Neural cell (in vitro differentiated cells): ENCODE measurements at regions not wholly inside any gene's neighbourhood (a gene's known extent, or its start where the extent isn't known, plus 50 kb on each side); places are given as distances from the start of the nearest gene placed in this dataset.

Experiments
- H2AFZ ChIP-seq: fragments of 200-600, 300-800 bp; sonication (generic), shearing (Covaris generic); 2 replicates; pipeline ENCODE4 v1.6.0; 2014; ENCODE audit warnings: low read depth, mild to moderate bottlenecking, antibody characterized with exemption, low read length, moderate library complexity
- H3F3A ChIP-seq: fragments of 200-600 bp; shearing (Covaris generic); 2 replicates; pipeline ENCODE4 v1.6.1; 2016; ENCODE audit warnings: mild to moderate bottlenecking, moderate library complexity, mixed read lengths, antibody characterized with exemption, low read length; ENCODE audit not compliant: insufficient read depth, poor library complexity, severe bottlenecking
- H3K27ac ChIP-seq: fragments of 200-600, 300-800 bp; sonication (generic), shearing (Covaris generic); 2 replicates; pipeline ENCODE4 v1.5.1; 2014; ENCODE audit warnings: mild to moderate bottlenecking, low read length, moderate library complexity
- H3K27me3 ChIP-seq: fragments of 300-800, 200-600 bp; sonication (generic), shearing (Covaris generic); 2 replicates; pipeline ENCODE4 v1.6.0; 2014; ENCODE audit warnings: mild to moderate bottlenecking, low read depth, low read length, moderate library complexity; ENCODE audit not compliant: insufficient read depth
- H3K36me3 ChIP-seq: fragments of 300-800, 200-600 bp; sonication (generic), shearing (Covaris generic); 2 replicates; pipeline ENCODE4 v1.5.1; 2014; ENCODE audit warnings: mild to moderate bottlenecking, antibody characterized with exemption, low read length, moderate library complexity; ENCODE audit not compliant: insufficient read depth
- H3K4me2 ChIP-seq: fragments of 300-800, 200-600 bp; sonication (generic), shearing (Covaris generic); 2 replicates; pipeline ENCODE4 v1.6.0; 2014; ENCODE audit warnings: mild to moderate bottlenecking, low read length
- H3K4me3 ChIP-seq: fragments of 300-800, 200-600 bp; sonication (generic), shearing (Covaris generic); 2 replicates; pipeline ENCODE4 v1.5.1; 2014; ENCODE audit warnings: mild to moderate bottlenecking, low read length, moderate library complexity
- H3K79me2 ChIP-seq: fragments of 200-600 bp; shearing (Covaris generic); replicated peaks from 2 replicates; pipeline ENCODE4 v1.6.0; 2014; ENCODE audit warnings: mild to moderate bottlenecking, low read length, moderate library complexity; ENCODE audit not compliant: insufficient read depth
- H3K9ac ChIP-seq: fragments of 300-800, 200-600 bp; sonication (generic), shearing (Covaris generic); 2 replicates; pipeline ENCODE4 v1.6.1; 2016; ENCODE audit warnings: mild to moderate bottlenecking, low read length, mixed read lengths
- H3K9me2 ChIP-seq: fragments of 200-600 bp; shearing (Covaris generic); 2 replicates; pipeline ENCODE4 v1.6.1; 2016; ENCODE audit warnings: mild to moderate bottlenecking, low read length, mixed read lengths; ENCODE audit not compliant: insufficient read depth
- H3K9me3 ChIP-seq: fragments of 200-600, 300-800 bp; sonication (generic), shearing (Covaris generic); 2 replicates; pipeline ENCODE4 v1.6.1; 2016; ENCODE audit warnings: mild to moderate bottlenecking, mixed run types, low read length, moderate library complexity, mixed read lengths
- H4K20me1 ChIP-seq: fragments of 200-600 bp; shearing (Covaris generic); 2 replicates; pipeline ENCODE4 v1.6.1; 2016; ENCODE audit warnings: mild to moderate bottlenecking, mixed run types; ENCODE audit not compliant: insufficient read depth
- CTCF ChIP-seq: fragments of 450-650 bp; IDR thresholded peaks from 2 replicates; pipeline ENCODE4 v1.5.1; 2014; ENCODE audit warnings: antibody characterized with exemption, mild to moderate bottlenecking, moderate library complexity; ENCODE audit not compliant: poor library complexity, severe bottlenecking
- EP300 ChIP-seq: fragments of 450-650 bp; conservative IDR thresholded peaks from 2 replicates; pipeline ENCODE4 v1.6.1; 2014; ENCODE audit warnings: antibody characterized with exemption, mild to moderate bottlenecking, moderate library complexity; ENCODE audit not compliant: poor library complexity, severe bottlenecking
- EZH2 ChIP-seq: fragments of 200-600, 300-800 bp; shearing (Covaris generic), sonication (generic); IDR thresholded peaks from 2 replicates; pipeline ENCODE4 v1.6.1; 2014; ENCODE audit warnings: antibody characterized with exemption, low read length, borderline replicate concordance, mild to moderate bottlenecking; ENCODE audit not compliant: insufficient read depth, poor library complexity, severe bottlenecking
- MXI1 ChIP-seq: fragments of 450-650 bp; conservative IDR thresholded peaks from 2 replicates; pipeline ENCODE4 v1.6.1; 2014; ENCODE audit warnings: antibody characterized with exemption, mild to moderate bottlenecking; ENCODE audit not compliant: poor library complexity, severe bottlenecking
- POLR2AphosphoS5 ChIP-seq: IDR thresholded peaks from 2 replicates; pipeline ENCODE4 v1.6.1; 2012
- RAD21 ChIP-seq: fragments of 450-650 bp; conservative IDR thresholded peaks from 2 replicates; pipeline ENCODE4 v1.6.1; 2014; ENCODE audit warnings: antibody characterized with exemption, mild to moderate bottlenecking, moderate library complexity
- SMC3 ChIP-seq: fragments of 450-650 bp; conservative IDR thresholded peaks from 2 replicates; pipeline ENCODE4 v1.6.1; 2014; ENCODE audit warnings: antibody characterized with exemption, mild to moderate bottlenecking, moderate library complexity; ENCODE audit not compliant: poor library complexity
- TAF1 ChIP-seq: IDR thresholded peaks from 2 replicates; pipeline ENCODE4 v1.6.1; 2012; ENCODE audit warnings: low read depth
- TF ChIP-seq, protein P1 (sequence below): IDR thresholded peaks from 2 replicates; pipeline ENCODE4 v1.6.1; 2012; ENCODE audit warnings: borderline replicate concordance

GRCh38 chr2:158034198-158034866 lies 67.3 kb upstream of the UPP2 start:
- Histone ChIP-seq H3K4me2 (no peak overlapping the region), H3K36me3 (no peaks in the 10 kb centered on the region), H3K27me3 (no peaks in the 10 kb centered on the region), H3K27ac (no peak overlapping the region), H4K20me1 (no peaks in the 10 kb centered on the region), H3K79me2 (no peaks in the 10 kb centered on the region), H3K9ac (no peak overlapping the region), H2AFZ (no peak overlapping the region), H3K4me3 (no peak overlapping the region), H3F3A (no peaks in the 10 kb centered on the region), H3K9me3 (no peaks in the 10 kb centered on the region), H3K9me2 (no peaks in the 10 kb centered on the region)
- TF ChIP-seq TAF1 (no peak), RAD21 (peak; percentile 91), EP300 (peak; percentile 21), MXI1 (no peak), POLR2AphosphoS5 (no peak), SMC3 (peak; percentile 93), CTCF (peak; percentile 85)

DNA sequence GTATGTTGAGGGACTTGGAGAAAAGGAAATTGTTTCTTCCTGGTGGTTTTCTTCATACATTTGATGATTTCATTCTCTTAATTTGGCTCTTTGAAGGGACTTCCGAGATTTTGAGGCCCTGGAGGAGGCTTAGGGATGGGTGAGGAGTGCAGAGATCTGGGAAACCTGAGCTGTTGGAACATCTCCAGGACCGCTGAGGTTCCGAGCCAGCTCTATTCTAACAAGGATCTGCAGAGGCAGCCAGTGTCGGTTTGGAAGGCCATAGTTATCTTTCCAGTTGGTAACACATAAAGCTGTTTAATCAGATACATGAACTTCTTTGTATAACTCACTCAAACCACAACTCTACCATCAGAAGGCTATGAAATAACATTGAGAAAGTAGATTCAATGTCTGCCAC lies 70.3 kb upstream of the UPP2 start:
- Histone ChIP-seq H3K9me2 (no peaks in the 10 kb centered on the region), H3K79me2 (no peaks in the 10 kb centered on the region), H2AFZ (no peak overlapping the region), H3K4me2 (no peak overlapping the region), H4K20me1 (no peaks in the 10 kb centered on the region), H3K9ac (no peak overlapping the region), H3F3A (no peaks in the 10 kb centered on the region), H3K27me3 (no peaks in the 10 kb centered on the region), H3K27ac (no peak overlapping the region), H3K36me3 (no peaks in the 10 kb centered on the region), H3K4me3 (no peak overlapping the region), H3K9me3 (no peaks in the 10 kb centered on the region)
- TF ChIP-seq SMC3 (no peak), RAD21 (no peak), EZH2 (no peak), POLR2AphosphoS5 (no peak), MXI1 (no peak), CTCF (no peak), EP300 (no peak), TAF1 (no peak)
- TF ChIP-seq, protein P1, sequence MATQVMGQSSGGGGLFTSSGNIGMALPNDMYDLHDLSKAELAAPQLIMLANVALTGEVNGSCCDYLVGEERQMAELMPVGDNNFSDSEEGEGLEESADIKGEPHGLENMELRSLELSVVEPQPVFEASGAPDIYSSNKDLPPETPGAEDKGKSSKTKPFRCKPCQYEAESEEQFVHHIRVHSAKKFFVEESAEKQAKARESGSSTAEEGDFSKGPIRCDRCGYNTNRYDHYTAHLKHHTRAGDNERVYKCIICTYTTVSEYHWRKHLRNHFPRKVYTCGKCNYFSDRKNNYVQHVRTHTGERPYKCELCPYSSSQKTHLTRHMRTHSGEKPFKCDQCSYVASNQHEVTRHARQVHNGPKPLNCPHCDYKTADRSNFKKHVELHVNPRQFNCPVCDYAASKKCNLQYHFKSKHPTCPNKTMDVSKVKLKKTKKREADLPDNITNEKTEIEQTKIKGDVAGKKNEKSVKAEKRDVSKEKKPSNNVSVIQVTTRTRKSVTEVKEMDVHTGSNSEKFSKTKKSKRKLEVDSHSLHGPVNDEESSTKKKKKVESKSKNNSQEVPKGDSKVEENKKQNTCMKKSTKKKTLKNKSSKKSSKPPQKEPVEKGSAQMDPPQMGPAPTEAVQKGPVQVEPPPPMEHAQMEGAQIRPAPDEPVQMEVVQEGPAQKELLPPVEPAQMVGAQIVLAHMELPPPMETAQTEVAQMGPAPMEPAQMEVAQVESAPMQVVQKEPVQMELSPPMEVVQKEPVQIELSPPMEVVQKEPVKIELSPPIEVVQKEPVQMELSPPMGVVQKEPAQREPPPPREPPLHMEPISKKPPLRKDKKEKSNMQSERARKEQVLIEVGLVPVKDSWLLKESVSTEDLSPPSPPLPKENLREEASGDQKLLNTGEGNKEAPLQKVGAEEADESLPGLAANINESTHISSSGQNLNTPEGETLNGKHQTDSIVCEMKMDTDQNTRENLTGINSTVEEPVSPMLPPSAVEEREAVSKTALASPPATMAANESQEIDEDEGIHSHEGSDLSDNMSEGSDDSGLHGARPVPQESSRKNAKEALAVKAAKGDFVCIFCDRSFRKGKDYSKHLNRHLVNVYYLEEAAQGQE: no peak
